ENCODE measurements at regions not wholly inside any gene's neighbourhood (a gene's known extent, or its start where the extent isn't known, plus 50 kb on each side); places are given as distances from the start of the nearest gene placed in this dataset.

- Histone ChIP-seq H3K9ac (ENCODE audit: low read length) (peak overlapping the region; percentile 38), H3K27me3 (ENCODE audit: control insufficient read depth, insufficient read depth, low read length) (no peaks in the 10 kb centered on the region), H3K36me3 (ENCODE audit: control insufficient read depth, insufficient read depth, low read length) (no peaks in the 10 kb centered on the region), H3K9me3 (ENCODE audit: control insufficient read depth, low read length) (no peaks in the 10 kb centered on the region), H3K4me1 (ENCODE audit: control insufficient read depth, insufficient read depth, low read length) (no peaks in the 10 kb centered on the region), H3K4me3 (ENCODE audit: low read length) (peak overlapping the region; percentile 32)
Observed at GRCh38 chr3:107235193-107235927, 141.9 kb upstream of the CCDC54 start.

- peaks cover 3% of the 10 kb centered on the region for H3K4me1 ChIP-seq (ENCODE audit: control insufficient read depth, insufficient read depth, low read length)
- peak overlapping the region; percentile 38 for H3K9ac ChIP-seq (ENCODE audit: low read length)
- no peaks in the 10 kb centered on the region for H3K36me3 ChIP-seq (ENCODE audit: control insufficient read depth, insufficient read depth, low read length)
- H3K27me3 ChIP-seq (ENCODE audit: control insufficient read depth, insufficient read depth, low read length) = no peaks in the 10 kb centered on the region
- H3K4me3 ChIP-seq (ENCODE audit: low read length) = peak overlapping the region; percentile 32
- H3K9me3 ChIP-seq (ENCODE audit: control insufficient read depth, low read length) = no peaks in the 10 kb centered on the region
Observed at GRCh38 chr3:107235928-107236315, 141.3 kb upstream of the CCDC54 start.

- H3K4me1 ChIP-seq (ENCODE audit: control insufficient read depth, insufficient read depth, low read length) = peaks cover 7% of the 10 kb centered on the region
- H3K9ac ChIP-seq (ENCODE audit: low read length) = no peak overlapping the region
- H3K4me3 ChIP-seq (ENCODE audit: low read length) = no peak overlapping the region
- no peaks in the 10 kb centered on the region for H3K36me3 ChIP-seq (ENCODE audit: control insufficient read depth, insufficient read depth, low read length)
- H3K9me3 ChIP-seq (ENCODE audit: control insufficient read depth, low read length) = no peaks in the 10 kb centered on the region
- H3K27me3 ChIP-seq (ENCODE audit: control insufficient read depth, insufficient read depth, low read length) = no peaks in the 10 kb centered on the region
Observed at GRCh38 chr3:107236655-107237337, 140.4 kb upstream of the CCDC54 start.

GRCh38 chr3:107238787-107239186, 138.5 kb upstream of the CCDC54 start:
- Histone ChIP-seq H3K9ac (ENCODE audit: low read length) (no peak overlapping the region), H3K36me3 (ENCODE audit: control insufficient read depth, insufficient read depth, low read length) (no peaks in the 10 kb centered on the region), H3K9me3 (ENCODE audit: control insufficient read depth, low read length) (no peaks in the 10 kb centered on the region), H3K4me3 (ENCODE audit: low read length) (no peak overlapping the region), H3K4me1 (ENCODE audit: control insufficient read depth, insufficient read depth, low read length) (peaks cover 7% of the 10 kb centered on the region), H3K27me3 (ENCODE audit: control insufficient read depth, insufficient read depth, low read length) (no peaks in the 10 kb centered on the region)

- H3K9ac ChIP-seq (ENCODE audit: low read length) = no peak overlapping the region
- H3K36me3 ChIP-seq (ENCODE audit: control insufficient read depth, insufficient read depth, low read length) = no peaks in the 10 kb centered on the region
- H3K4me3 ChIP-seq (ENCODE audit: low read length) = no peak overlapping the region
- peaks cover 7% of the 10 kb centered on the region for H3K4me1 ChIP-seq (ENCODE audit: control insufficient read depth, insufficient read depth, low read length)
- H3K27me3 ChIP-seq (ENCODE audit: control insufficient read depth, insufficient read depth, low read length) = no peaks in the 10 kb centered on the region
- no peaks in the 10 kb centered on the region for H3K9me3 ChIP-seq (ENCODE audit: control insufficient read depth, low read length)
Observed at GRCh38 chr3:107239703-107240102, 137.5 kb upstream of the CCDC54 start.

GRCh38 chr3:107240183-107241091, 136.8 kb upstream of the CCDC54 start:
- H3K9ac ChIP-seq (ENCODE audit: low read length) = peak overlapping the region; percentile 37
- peaks cover 7% of the 10 kb centered on the region for H3K4me1 ChIP-seq (ENCODE audit: control insufficient read depth, insufficient read depth, low read length)
- no peaks in the 10 kb centered on the region for H3K9me3 ChIP-seq (ENCODE audit: control insufficient read depth, low read length)
- H3K4me3 ChIP-seq (ENCODE audit: low read length) = peak overlapping the region; percentile 31
- no peaks in the 10 kb centered on the region for H3K36me3 ChIP-seq (ENCODE audit: control insufficient read depth, insufficient read depth, low read length)
- no peaks in the 10 kb centered on the region for H3K27me3 ChIP-seq (ENCODE audit: control insufficient read depth, insufficient read depth, low read length)

- peak overlapping the region; percentile 31 for H3K4me3 ChIP-seq (ENCODE audit: low read length)
- H3K36me3 ChIP-seq (ENCODE audit: control insufficient read depth, insufficient read depth, low read length) = no peaks in the 10 kb centered on the region
- no peaks in the 10 kb centered on the region for H3K27me3 ChIP-seq (ENCODE audit: control insufficient read depth, insufficient read depth, low read length)
- peak overlapping the region; percentile 37 for H3K9ac ChIP-seq (ENCODE audit: low read length)
- H3K4me1 ChIP-seq (ENCODE audit: control insufficient read depth, insufficient read depth, low read length) = peaks cover 7% of the 10 kb centered on the region
- no peaks in the 10 kb centered on the region for H3K9me3 ChIP-seq (ENCODE audit: control insufficient read depth, low read length)
Observed at GRCh38 chr3:107241217-107241616, 136.0 kb upstream of the CCDC54 start.

GRCh38 chr3:107242579-107242978, 134.7 kb upstream of the CCDC54 start:
- Histone ChIP-seq H3K9ac (ENCODE audit: low read length) (no peak overlapping the region), H3K36me3 (ENCODE audit: control insufficient read depth, insufficient read depth, low read length) (no peaks in the 10 kb centered on the region), H3K27me3 (ENCODE audit: control insufficient read depth, insufficient read depth, low read length) (no peaks in the 10 kb centered on the region), H3K4me3 (ENCODE audit: low read length) (no peak overlapping the region), H3K4me1 (ENCODE audit: control insufficient read depth, insufficient read depth, low read length) (peaks cover 7% of the 10 kb centered on the region), H3K9me3 (ENCODE audit: control insufficient read depth, low read length) (no peaks in the 10 kb centered on the region)

- Histone ChIP-seq H3K4me1 (ENCODE audit: control insufficient read depth, insufficient read depth, low read length) (no peaks in the 10 kb centered on the region), H3K9ac (ENCODE audit: low read length) (no peak overlapping the region), H3K4me3 (ENCODE audit: low read length) (no peak overlapping the region)
Observed at GRCh38 chr3:107247116-107247515, 130.1 kb upstream of the CCDC54 start.

GRCh38 chr3:107249132-107249531, 128.1 kb upstream of the CCDC54 start:
- Histone ChIP-seq H3K9ac (ENCODE audit: low read length) (no peak overlapping the region), H3K9me3 (ENCODE audit: control insufficient read depth, low read length) (no peaks in the 10 kb centered on the region), H3K36me3 (ENCODE audit: control insufficient read depth, insufficient read depth, low read length) (no peaks in the 10 kb centered on the region)

More at GRCh38 chr3:107247116-107247515, 130.1 kb upstream of the CCDC54 start:
- no peaks in the 10 kb centered on the region for H3K27me3 ChIP-seq (ENCODE audit: control insufficient read depth, insufficient read depth, low read length)
- H3K36me3 ChIP-seq (ENCODE audit: control insufficient read depth, insufficient read depth, low read length) = no peaks in the 10 kb centered on the region
- H3K9me3 ChIP-seq (ENCODE audit: control insufficient read depth, low read length) = no peaks in the 10 kb centered on the region

GRCh38 chr3:107250221-107250620, 127.0 kb upstream of the CCDC54 start:
- Histone ChIP-seq H3K4me3 (ENCODE audit: low read length) (no peak overlapping the region), H3K9ac (ENCODE audit: low read length) (no peak overlapping the region), H3K9me3 (ENCODE audit: control insufficient read depth, low read length) (no peaks in the 10 kb centered on the region), H3K27me3 (ENCODE audit: control insufficient read depth, insufficient read depth, low read length) (no peaks in the 10 kb centered on the region), H3K36me3 (ENCODE audit: control insufficient read depth, insufficient read depth, low read length) (no peaks in the 10 kb centered on the region), H3K4me1 (ENCODE audit: control insufficient read depth, insufficient read depth, low read length) (no peaks in the 10 kb centered on the region)

More at GRCh38 chr3:107249132-107249531, 128.1 kb upstream of the CCDC54 start:
- Histone ChIP-seq H3K27me3 (ENCODE audit: control insufficient read depth, insufficient read depth, low read length) (no peaks in the 10 kb centered on the region), H3K4me1 (ENCODE audit: control insufficient read depth, insufficient read depth, low read length) (no peaks in the 10 kb centered on the region), H3K4me3 (ENCODE audit: low read length) (no peak overlapping the region)

- H3K27me3 ChIP-seq (ENCODE audit: control insufficient read depth, insufficient read depth, low read length) = no peaks in the 10 kb centered on the region
- H3K4me1 ChIP-seq (ENCODE audit: control insufficient read depth, insufficient read depth, low read length) = no peaks in the 10 kb centered on the region
- H3K9ac ChIP-seq (ENCODE audit: low read length) = no peak overlapping the region
- no peak overlapping the region for H3K4me3 ChIP-seq (ENCODE audit: low read length)
- no peaks in the 10 kb centered on the region for H3K9me3 ChIP-seq (ENCODE audit: control insufficient read depth, low read length)
- no peaks in the 10 kb centered on the region for H3K36me3 ChIP-seq (ENCODE audit: control insufficient read depth, insufficient read depth, low read length)
Observed at GRCh38 chr3:107251819-107252218, 125.4 kb upstream of the CCDC54 start.

Data from mucosa of stomach (tissue), 1 donor.